Muscle layer of colon (tissue), 2 donors: ENCODE measurements at regions not wholly inside any gene's neighbourhood (a gene's known extent, or its start where the extent isn't known, plus 50 kb on each side); places are given as distances from the start of the nearest gene placed in this dataset.
"Not testable (repeated sequence)": the region's sequence is repeated elsewhere in the genome, so short reads cannot be mapped to it uniquely, and the experiment has no call there.

Source experiments
- H3K27ac ChIP-seq: one replicate; pipeline ENCODE4 v1.7.0; 2013; ENCODE audit warnings: low read depth, mild to moderate bottlenecking, low read length, moderate library complexity
- H3K27me3 ChIP-seq, 2 donors: one replicate each; pipeline ENCODE4 v1.7.0; 2013; ENCODE audit warnings: low read length in 2 of 2, mild to moderate bottlenecking in 2 of 2; ENCODE audit not compliant: insufficient read depth in 2 of 2, control insufficient read depth in 1 of 2
- H3K36me3 ChIP-seq: one replicate; pipeline ENCODE4 v1.7.0; 2013; ENCODE audit warnings: mild to moderate bottlenecking, low read length; ENCODE audit not compliant: insufficient read depth
- H3K4me1 ChIP-seq: one replicate; pipeline ENCODE4 v1.7.0; 2013; ENCODE audit warnings: mild to moderate bottlenecking, low read length; ENCODE audit not compliant: insufficient read depth
- H3K4me3 ChIP-seq, 2 donors: one replicate each; pipeline ENCODE4 v1.7.0; 2013; ENCODE audit warnings: low read length in 2 of 2, low read depth in 1 of 2, mild to moderate bottlenecking in 1 of 2, moderate library complexity in 1 of 2
- H3K9ac ChIP-seq: one replicate; pipeline ENCODE4 v1.7.0; 2013; ENCODE audit warnings: low read length
- H3K9me3 ChIP-seq: one replicate; pipeline ENCODE4 v1.7.0; 2013; ENCODE audit warnings: mild to moderate bottlenecking, low read length
- donor health status: abdominal sarcoma.
- donor health status: Adenocarcinoma of cecum.

GRCh38 chr9:41367301-41367700 lies 178.2 kb upstream of the ZNG1F start:
- H3K9ac ChIP-seq: not testable (repeated sequence)

GRCh38 chr9:41361790-41362189 lies 172.7 kb upstream of the ZNG1F start:
- H3K9ac ChIP-seq, H3K4me1 ChIP-seq, H3K27me3 ChIP-seq, H3K27ac ChIP-seq, H3K36me3 ChIP-seq, H3K4me3 ChIP-seq, H3K9me3 ChIP-seq: not testable (repeated sequence)

More at GRCh38 chr9:41367301-41367700, 178.2 kb upstream of the ZNG1F start:
- H3K4me3 ChIP-seq, H3K9me3 ChIP-seq, H3K4me1 ChIP-seq, H3K36me3 ChIP-seq, H3K27ac ChIP-seq, H3K27me3 ChIP-seq: not testable (repeated sequence)

- peak overlapping the region; percentile 29 to 65 for H3K4me3 ChIP-seq
- not testable (repeated sequence) for H3K27ac ChIP-seq, H3K9me3 ChIP-seq, H3K27me3 ChIP-seq, H3K36me3 ChIP-seq, H3K4me1 ChIP-seq
- peak overlapping the region; percentile 39 for H3K9ac ChIP-seq
Measured at GRCh38 chr9:41359116-41359515, 170.0 kb upstream of the ZNG1F start.

GRCh38 chr9:41358682-41359081 lies 169.6 kb upstream of the ZNG1F start:
- Histone ChIP-seq H3K4me3 (peak overlapping the region; percentile 29 to 65), H3K9ac (peak overlapping the region; percentile 39)
- not testable (repeated sequence) for H3K9me3 ChIP-seq, H3K36me3 ChIP-seq, H3K27me3 ChIP-seq, H3K27ac ChIP-seq, H3K4me1 ChIP-seq

GRCh38 chr9:41357918-41358404 lies 168.8 kb upstream of the ZNG1F start:
- H3K27ac ChIP-seq: peak overlapping the region; percentile 23
- not testable (repeated sequence) for H3K9me3 ChIP-seq, H3K36me3 ChIP-seq, H3K4me3 ChIP-seq, H3K27me3 ChIP-seq, H3K4me1 ChIP-seq, H3K9ac ChIP-seq

GRCh38 chr9:41357350-41357748 lies 168.2 kb upstream of the ZNG1F start:
- not testable (repeated sequence) for H3K9ac ChIP-seq, H3K4me1 ChIP-seq, H3K9me3 ChIP-seq, H3K36me3 ChIP-seq, H3K27me3 ChIP-seq, H3K27ac ChIP-seq, H3K4me3 ChIP-seq

GRCh38 chr9:41356588-41357349 lies 167.7 kb upstream of the ZNG1F start:
- not testable (repeated sequence) for H3K27ac ChIP-seq, H3K9ac ChIP-seq, H3K27me3 ChIP-seq, H3K4me1 ChIP-seq, H3K4me3 ChIP-seq, H3K9me3 ChIP-seq, H3K36me3 ChIP-seq

- H3K9me3 ChIP-seq, H3K27me3 ChIP-seq, H3K9ac ChIP-seq, H3K4me3 ChIP-seq, H3K4me1 ChIP-seq, H3K27ac ChIP-seq, H3K36me3 ChIP-seq: not testable (repeated sequence)
Measured at GRCh38 chr9:41355712-41356450, 166.8 kb upstream of the ZNG1F start.

GRCh38 chr9:41354978-41355377 lies 165.9 kb upstream of the ZNG1F start:
- not testable (repeated sequence) for H3K9ac ChIP-seq, H3K27ac ChIP-seq, H3K9me3 ChIP-seq, H3K36me3 ChIP-seq, H3K4me1 ChIP-seq, H3K27me3 ChIP-seq, H3K4me3 ChIP-seq

- H3K4me1 ChIP-seq, H3K4me3 ChIP-seq, H3K9ac ChIP-seq, H3K27ac ChIP-seq, H3K9me3 ChIP-seq, H3K36me3 ChIP-seq, H3K27me3 ChIP-seq: not testable (repeated sequence)
Measured at GRCh38 chr9:41354060-41354934, 165.2 kb upstream of the ZNG1F start.

- H3K4me1 ChIP-seq, H3K9me3 ChIP-seq, H3K27ac ChIP-seq, H3K4me3 ChIP-seq, H3K9ac ChIP-seq, H3K27me3 ChIP-seq, H3K36me3 ChIP-seq: not testable (repeated sequence)
Measured at GRCh38 chr9:41353026-41353425, 163.9 kb upstream of the ZNG1F start.
